Hepatocyte (in vitro differentiated cells): ENCODE measurements at regions not wholly inside any gene's neighbourhood (a gene's known extent, or its start where the extent isn't known, plus 50 kb on each side); places are given as distances from the start of the nearest gene placed in this dataset.

ENCODE experiments used
- CTCF ChIP-seq: fragments of 200-600 bp; sonication (generic); IDR thresholded peaks from 2 replicates; pipeline ENCODE4 v1.5.1; 2016; ENCODE audit warnings: antibody characterized with exemption, mild to moderate bottlenecking; ENCODE audit not compliant: poor library complexity
- EZH2 ChIP-seq: fragments of 200-600 bp; sonication (generic); IDR thresholded peaks from 2 replicates; pipeline ENCODE4 v1.6.1; 2016; ENCODE audit warnings: antibody characterized with exemption, mild to moderate bottlenecking, borderline replicate concordance

- no peak for TF ChIP-seq EZH2
- TF ChIP-seq CTCF, result no peak
Observed at GRCh38 chrX:11952176-11952720, 186.0 kb upstream of the FRMPD4 start.
